Epithelial cell of proximal tubule (primary cell): ENCODE measurements at regions not wholly inside any gene's neighbourhood (a gene's known extent, or its start where the extent isn't known, plus 50 kb on each side); places are given as distances from the start of the nearest gene placed in this dataset.

Experiments used
- DNase-seq: peaks from one replicate; pipeline ENCODE4 v3.0.0-alpha.2; 2011; ENCODE audit warnings: low read depth
- H3K4me3 ChIP-seq: 2 replicates; pipeline ENCODE4 v1.5.1; 2011; ENCODE audit warnings: low read depth, mild to moderate bottlenecking, low read length
- TF ChIP-seq, protein P1 (sequence below): conservative IDR thresholded peaks from 2 replicates; pipeline ENCODE4 v1.5.1; 2012; ENCODE audit warnings: low read depth, mild to moderate bottlenecking, low read length

DNA sequence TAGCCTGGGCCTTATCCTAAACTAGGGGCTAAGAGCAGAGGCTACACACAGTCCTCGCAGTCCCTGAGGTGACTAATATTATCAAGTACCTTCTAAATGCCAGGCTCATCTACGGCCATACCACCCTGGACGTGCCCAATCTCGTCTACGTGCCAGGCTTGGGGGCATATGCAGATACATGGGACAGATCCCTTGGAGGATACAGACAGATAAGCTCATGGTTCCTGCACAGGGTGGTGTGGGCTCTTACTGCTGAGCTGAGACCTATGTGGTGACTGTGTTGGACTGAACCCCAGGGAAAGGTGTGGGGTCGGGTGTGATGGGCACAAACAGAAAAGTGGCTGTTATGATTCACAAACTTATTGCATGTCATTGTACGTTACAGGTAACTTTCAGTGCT, 268.4 kb upstream of the NEBL start:
- no peak for DNase-seq
- TF ChIP-seq, protein P1, sequence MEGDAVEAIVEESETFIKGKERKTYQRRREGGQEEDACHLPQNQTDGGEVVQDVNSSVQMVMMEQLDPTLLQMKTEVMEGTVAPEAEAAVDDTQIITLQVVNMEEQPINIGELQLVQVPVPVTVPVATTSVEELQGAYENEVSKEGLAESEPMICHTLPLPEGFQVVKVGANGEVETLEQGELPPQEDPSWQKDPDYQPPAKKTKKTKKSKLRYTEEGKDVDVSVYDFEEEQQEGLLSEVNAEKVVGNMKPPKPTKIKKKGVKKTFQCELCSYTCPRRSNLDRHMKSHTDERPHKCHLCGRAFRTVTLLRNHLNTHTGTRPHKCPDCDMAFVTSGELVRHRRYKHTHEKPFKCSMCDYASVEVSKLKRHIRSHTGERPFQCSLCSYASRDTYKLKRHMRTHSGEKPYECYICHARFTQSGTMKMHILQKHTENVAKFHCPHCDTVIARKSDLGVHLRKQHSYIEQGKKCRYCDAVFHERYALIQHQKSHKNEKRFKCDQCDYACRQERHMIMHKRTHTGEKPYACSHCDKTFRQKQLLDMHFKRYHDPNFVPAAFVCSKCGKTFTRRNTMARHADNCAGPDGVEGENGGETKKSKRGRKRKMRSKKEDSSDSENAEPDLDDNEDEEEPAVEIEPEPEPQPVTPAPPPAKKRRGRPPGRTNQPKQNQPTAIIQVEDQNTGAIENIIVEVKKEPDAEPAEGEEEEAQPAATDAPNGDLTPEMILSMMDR = no peak
- no peak overlapping the region for H3K4me3 ChIP-seq

DNA sequence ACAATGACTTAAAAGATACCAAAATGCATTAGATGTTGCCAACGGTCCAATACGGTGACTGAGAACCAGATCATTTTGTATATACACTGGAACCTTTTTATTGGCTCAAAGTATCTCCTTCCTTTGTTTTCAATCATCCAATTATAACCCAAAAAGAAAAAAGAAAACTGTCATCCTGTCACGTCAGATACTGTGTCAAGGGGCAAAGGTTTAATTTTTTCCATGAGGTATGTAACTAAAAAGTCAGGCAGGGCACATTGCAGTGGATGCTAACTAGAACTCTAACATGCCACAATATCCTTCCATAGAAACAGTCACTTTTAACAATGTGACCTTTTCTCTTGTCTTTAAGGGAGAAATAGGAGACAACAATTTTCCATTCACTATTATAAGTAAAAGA, 267.6 kb upstream of the NEBL start:
- DNase-seq = no peak
- TF ChIP-seq, protein P1 = no peak
- no peak overlapping the region for H3K4me3 ChIP-seq

DNA sequence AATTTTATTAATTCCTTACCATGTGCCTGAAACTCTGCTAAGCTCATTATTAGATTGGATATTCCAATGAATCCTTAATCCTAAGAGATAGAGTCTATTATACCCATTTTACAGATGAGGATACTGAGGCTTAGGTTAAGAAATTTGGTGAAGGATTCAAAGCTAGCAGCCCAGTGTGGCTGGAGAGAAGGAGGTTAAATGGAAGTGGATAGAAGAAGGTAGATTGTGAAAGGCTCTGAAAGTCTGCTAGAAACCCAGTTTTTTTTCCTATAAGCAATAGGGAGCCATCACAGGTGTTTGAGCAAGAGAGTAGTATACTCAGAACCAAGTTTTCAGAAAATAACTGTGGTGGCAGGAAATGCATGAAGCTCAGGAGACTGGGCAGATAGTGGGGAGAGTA, 265.8 kb upstream of the NEBL start:
- no peak for DNase-seq
- TF ChIP-seq, protein P1 = no peak
- H3K4me3 ChIP-seq = no peak overlapping the region

DNA sequence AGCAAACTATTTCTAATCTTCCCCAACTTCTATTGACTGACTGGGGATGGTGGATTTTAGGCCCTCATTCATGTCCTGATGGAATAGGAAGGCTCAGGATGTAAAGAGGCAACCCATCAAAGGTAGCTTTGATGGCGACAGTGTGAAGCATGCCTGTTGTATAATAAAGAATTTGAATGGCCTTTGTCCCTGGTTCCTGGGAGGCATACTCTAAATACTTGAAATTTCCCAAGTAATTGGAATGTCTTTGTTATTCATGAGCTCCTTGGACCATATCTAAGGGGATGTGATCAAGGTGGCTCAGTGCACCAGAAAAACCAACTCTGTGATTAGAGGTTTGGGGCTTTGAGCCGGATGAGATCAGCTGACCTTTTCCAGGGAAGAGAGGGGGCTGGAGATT, 264.5 kb upstream of the NEBL start:
- no peak overlapping the region for H3K4me3 ChIP-seq
- TF ChIP-seq, protein P1 = no peak
- DNase-seq = peak; percentile 23

DNA sequence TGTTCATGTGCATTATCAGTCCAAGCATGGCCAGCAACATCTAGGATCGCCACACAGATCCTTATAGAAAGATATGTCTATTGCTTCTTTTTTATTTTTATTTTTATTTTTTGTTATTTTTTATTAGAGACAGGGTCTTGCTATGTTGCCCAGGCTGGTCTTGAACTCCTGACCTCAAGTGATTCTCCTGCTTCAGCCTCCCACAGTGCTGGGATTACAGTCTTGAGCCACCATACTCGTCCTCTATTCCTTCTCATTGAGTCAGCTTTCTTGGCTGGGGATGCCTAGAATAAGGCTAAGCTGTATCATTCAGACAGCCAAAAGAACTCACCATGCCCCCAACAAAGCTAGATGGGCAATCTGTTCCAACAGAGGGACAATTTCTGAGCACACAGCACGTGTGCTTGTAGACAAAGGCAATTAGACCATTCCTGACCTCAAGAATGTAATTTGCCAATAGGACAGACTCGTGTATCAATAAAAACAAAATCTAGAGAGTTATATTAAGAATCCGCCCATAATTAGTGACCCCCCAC, 264.0 kb upstream of the NEBL start:
- no peak for DNase-seq
- TF ChIP-seq, protein P1 = no peak

DNA sequence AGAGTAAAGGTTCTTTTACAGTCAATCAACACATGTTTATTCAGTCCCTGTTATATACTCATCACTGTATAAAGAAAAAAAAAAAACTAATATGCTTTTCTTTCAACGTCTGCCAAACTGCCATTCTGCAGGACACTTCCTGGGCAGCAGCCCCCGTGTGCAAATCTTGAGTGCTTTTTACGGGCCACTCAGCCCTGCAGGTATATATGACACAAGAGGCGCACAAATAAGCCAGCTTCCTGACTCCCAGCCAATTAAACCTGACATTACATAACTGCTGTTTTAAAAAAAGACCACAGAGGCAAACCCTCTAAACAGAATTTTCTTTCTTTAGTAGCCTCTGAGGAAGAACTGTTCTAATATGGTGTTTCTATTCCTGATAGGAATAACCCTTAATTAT, 263.0 kb upstream of the NEBL start:
- no peak overlapping the region for H3K4me3 ChIP-seq
- TF ChIP-seq, protein P1 = no peak
- no peak for DNase-seq

More for the DNA sequence above, 264.0 kb upstream of the NEBL start:
- H3K4me3 ChIP-seq = no peak overlapping the region

DNA sequence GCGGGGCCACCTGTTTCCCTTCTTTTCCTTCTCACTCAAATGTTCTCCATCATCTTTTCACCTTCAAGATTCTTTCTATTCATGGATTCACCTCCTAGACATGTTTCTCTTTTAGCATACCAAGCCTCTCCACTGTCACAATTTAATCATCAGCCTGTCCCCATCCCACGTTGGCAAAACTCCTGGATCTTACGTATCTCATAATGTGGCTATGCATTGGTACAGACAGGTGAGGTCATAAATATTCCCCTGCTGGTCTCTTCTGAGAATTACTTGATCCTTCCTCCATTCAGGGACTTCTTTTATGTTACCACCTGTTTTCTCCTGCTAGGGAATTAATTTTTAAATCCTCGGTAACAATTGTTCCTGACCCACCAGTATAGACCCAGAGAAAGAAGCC, 262.6 kb upstream of the NEBL start:
- no peak overlapping the region for H3K4me3 ChIP-seq
- TF ChIP-seq, protein P1 = no peak
- DNase-seq = no peak
